Ishikawa (cell line): ENCODE measurements at regions not wholly inside any gene's neighbourhood (a gene's known extent, or its start where the extent isn't known, plus 50 kb on each side); places are given as distances from the start of the nearest gene placed in this dataset.
A peak's percentile ranks its signal among the peaks of the same experiment; 100 is the strongest.

Experiments
- CEBPB ChIP-seq: IDR thresholded peaks from 2 replicates; pipeline ENCODE4 v1.6.1; 2012
- EP300 ChIP-seq: IDR thresholded peaks from 2 replicates; pipeline ENCODE4 v1.6.1; 2012; ENCODE audit warnings: borderline replicate concordance
- RAD21 ChIP-seq: IDR thresholded peaks from 2 replicates; pipeline ENCODE4 v1.6.1; 2012; ENCODE audit warnings: low read depth
- TCF12 ChIP-seq: IDR thresholded peaks from 2 replicates; pipeline ENCODE4 v1.6.1; 2012; ENCODE audit warnings: low read depth
- YY1 ChIP-seq: IDR thresholded peaks from 2 replicates; pipeline ENCODE4 v1.6.1; 2012; ENCODE audit warnings: low read depth
- ZBTB7A ChIP-seq: IDR thresholded peaks from 2 replicates; pipeline ENCODE4 v1.6.1; 2012; ENCODE audit warnings: low read depth
- TF ChIP-seq, protein P1 (sequence below): IDR thresholded peaks from 2 replicates; pipeline ENCODE4 v1.6.1; 2012; ENCODE audit warnings: low read depth, mild to moderate bottlenecking
- TF ChIP-seq, protein P2 (sequence below): IDR thresholded peaks from 2 replicates; pipeline ENCODE4 v1.6.1; 2012
- TF ChIP-seq, protein P3 (sequence below): IDR thresholded peaks from 2 replicates; pipeline ENCODE4 v1.6.1; 2012

DNA sequence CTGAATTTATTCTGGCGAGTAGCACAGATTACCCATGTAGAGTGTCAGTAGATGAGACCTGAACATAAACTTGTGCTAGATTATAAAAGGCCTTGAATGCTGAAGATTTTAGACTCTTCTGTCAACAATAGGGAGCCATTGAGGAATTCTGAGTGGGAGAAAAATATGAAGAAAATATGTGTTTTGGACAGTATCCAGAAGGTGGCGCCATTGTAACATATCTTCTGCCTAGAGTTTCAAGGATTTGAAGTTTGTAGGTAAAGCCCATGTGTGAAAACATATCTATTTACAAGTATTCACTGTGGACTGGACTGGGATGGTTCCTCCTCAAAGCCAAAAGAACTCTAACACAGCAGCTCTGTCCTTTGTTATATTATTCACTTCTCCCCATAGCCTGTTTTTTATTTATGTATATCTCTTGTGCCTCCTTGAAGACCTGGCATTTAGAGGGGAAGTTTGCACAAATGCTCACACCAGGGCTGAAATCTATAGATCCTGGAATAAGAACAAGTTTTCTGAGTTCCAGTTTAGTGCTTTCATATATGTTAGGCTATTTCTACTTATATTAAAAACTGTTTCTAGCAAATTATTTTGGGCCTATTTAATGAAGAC is 124.9 kb downstream of the RDH14 start:
- no peak for TF ChIP-seq EP300
- peak; percentile 59 for TF ChIP-seq RAD21
- no peak for TF ChIP-seq YY1
- no peak for TF ChIP-seq TCF12
- TF ChIP-seq, protein P1, sequence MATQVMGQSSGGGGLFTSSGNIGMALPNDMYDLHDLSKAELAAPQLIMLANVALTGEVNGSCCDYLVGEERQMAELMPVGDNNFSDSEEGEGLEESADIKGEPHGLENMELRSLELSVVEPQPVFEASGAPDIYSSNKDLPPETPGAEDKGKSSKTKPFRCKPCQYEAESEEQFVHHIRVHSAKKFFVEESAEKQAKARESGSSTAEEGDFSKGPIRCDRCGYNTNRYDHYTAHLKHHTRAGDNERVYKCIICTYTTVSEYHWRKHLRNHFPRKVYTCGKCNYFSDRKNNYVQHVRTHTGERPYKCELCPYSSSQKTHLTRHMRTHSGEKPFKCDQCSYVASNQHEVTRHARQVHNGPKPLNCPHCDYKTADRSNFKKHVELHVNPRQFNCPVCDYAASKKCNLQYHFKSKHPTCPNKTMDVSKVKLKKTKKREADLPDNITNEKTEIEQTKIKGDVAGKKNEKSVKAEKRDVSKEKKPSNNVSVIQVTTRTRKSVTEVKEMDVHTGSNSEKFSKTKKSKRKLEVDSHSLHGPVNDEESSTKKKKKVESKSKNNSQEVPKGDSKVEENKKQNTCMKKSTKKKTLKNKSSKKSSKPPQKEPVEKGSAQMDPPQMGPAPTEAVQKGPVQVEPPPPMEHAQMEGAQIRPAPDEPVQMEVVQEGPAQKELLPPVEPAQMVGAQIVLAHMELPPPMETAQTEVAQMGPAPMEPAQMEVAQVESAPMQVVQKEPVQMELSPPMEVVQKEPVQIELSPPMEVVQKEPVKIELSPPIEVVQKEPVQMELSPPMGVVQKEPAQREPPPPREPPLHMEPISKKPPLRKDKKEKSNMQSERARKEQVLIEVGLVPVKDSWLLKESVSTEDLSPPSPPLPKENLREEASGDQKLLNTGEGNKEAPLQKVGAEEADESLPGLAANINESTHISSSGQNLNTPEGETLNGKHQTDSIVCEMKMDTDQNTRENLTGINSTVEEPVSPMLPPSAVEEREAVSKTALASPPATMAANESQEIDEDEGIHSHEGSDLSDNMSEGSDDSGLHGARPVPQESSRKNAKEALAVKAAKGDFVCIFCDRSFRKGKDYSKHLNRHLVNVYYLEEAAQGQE = no peak
- TF ChIP-seq CEBPB = no peak
- TF ChIP-seq, protein P2, sequence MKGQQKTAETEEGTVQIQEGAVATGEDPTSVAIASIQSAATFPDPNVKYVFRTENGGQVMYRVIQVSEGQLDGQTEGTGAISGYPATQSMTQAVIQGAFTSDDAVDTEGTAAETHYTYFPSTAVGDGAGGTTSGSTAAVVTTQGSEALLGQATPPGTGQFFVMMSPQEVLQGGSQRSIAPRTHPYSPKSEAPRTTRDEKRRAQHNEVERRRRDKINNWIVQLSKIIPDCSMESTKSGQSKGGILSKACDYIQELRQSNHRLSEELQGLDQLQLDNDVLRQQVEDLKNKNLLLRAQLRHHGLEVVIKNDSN = no peak
- TF ChIP-seq, protein P3, sequence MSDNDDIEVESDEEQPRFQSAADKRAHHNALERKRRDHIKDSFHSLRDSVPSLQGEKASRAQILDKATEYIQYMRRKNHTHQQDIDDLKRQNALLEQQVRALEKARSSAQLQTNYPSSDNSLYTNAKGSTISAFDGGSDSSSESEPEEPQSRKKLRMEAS = no peak
- TF ChIP-seq ZBTB7A = no peak
